Activated CD8-positive, alpha-beta T cell treated with anti-CD3 and anti-CD28 coated beads, Interleukin-2, amount 10 ng/mL, durations not matched to agents 7 days and 5 days (primary cell): ENCODE measurements at regions not wholly inside any gene's neighbourhood (a gene's known extent, or its start where the extent isn't known, plus 50 kb on each side); places are given as distances from the start of the nearest gene placed in this dataset.
"Not testable (repeated sequence)": the region's sequence is repeated elsewhere in the genome, so short reads cannot be mapped to it uniquely, and the experiment has no call there.

Experiments used
- ATAC-seq: fragments of 150-1000 bp; cut with Tn5 transposase; one replicate; pipeline ENCODE4 v1.10.0; 2021; ENCODE audit warnings: moderate library complexity
- CTCF ChIA-PET: fragments of 350-600 bp; sonication (Branson Sonifier 250); formaldehyde crosslinking; loops from one replicate; lab custom pipeline; 2021; ENCODE audit warnings: antibody characterized with exemption; lab: Charles Lee
- POLR2A ChIA-PET: fragments of 350-600 bp; sonication (Branson Sonifier 250); formaldehyde crosslinking; loops from one replicate; lab custom pipeline; 2021; ENCODE audit warnings: antibody characterized with exemption; lab: Charles Lee
- DNase-seq: peaks from one replicate; pipeline ENCODE4 v3.0.0-alpha.2; 2020
- H3K27ac Mint-ChIP-seq: one replicate; pipeline ENCODE4 v1.8.0; 2021; ENCODE audit warnings: mild to moderate bottlenecking, mixed read lengths
- H3K27me3 Mint-ChIP-seq: one replicate; pipeline ENCODE4 v1.8.0; 2021; ENCODE audit warnings: low read depth, mixed read lengths
- H3K36me3 Mint-ChIP-seq: one replicate; pipeline ENCODE4 v1.8.0; 2021; ENCODE audit warnings: low read depth, mixed read lengths
- H3K4me1 Mint-ChIP-seq: one replicate; pipeline ENCODE4 v1.8.0; 2021; ENCODE audit warnings: low read depth, mixed read lengths
- H3K4me3 Mint-ChIP-seq: one replicate; pipeline ENCODE4 v1.8.0; 2021; ENCODE audit warnings: mild to moderate bottlenecking, mixed read lengths
- H3K9me3 Mint-ChIP-seq: one replicate; pipeline ENCODE4 v1.8.0; 2022; ENCODE audit warnings: mixed read lengths; ENCODE audit not compliant: insufficient read depth

DNA sequence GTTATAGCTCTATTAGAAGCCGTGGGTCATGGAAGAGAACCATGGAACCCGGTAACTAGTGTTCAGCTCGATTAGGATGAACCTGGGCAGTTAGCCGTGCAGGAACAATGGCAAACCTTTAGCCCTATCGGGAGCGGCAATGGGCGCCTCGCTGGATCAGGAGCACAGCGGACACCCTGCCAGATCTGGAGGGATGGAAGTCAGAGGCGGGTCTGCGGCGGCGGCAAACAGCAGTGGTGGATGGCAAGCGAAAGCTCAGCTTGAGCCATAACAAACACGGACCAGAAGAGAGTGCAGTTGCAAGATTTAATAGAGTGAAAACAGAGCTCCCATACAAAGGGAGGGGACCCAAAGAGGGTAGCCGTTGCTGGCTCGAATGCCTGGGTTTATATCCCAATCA is 160.2 kb upstream of the RGS6 start:
- H3K4me3 Mint-ChIP-seq, H3K27ac Mint-ChIP-seq, DNase-seq, H3K4me1 Mint-ChIP-seq, ATAC-seq: not testable (repeated sequence)
- H3K27me3 Mint-ChIP-seq = peaks cover 21% of the 10 kb centered on the region
- H3K36me3 Mint-ChIP-seq = peaks cover 11% of the 10 kb centered on the region
- CTCF ChIA-PET = interaction anchor here (2.2 kb wide), 1 partner anchor 83 kb away, joined by 9 read pairs; no protein-coding TSS in a partner anchor
- H3K9me3 Mint-ChIP-seq = peaks cover 24% of the 10 kb centered on the region
- POLR2A ChIA-PET = interaction anchor here (0.6 kb wide), 1 partner anchor 736 kb away, joined by 3 read pairs; no protein-coding TSS in a partner anchor

DNA sequence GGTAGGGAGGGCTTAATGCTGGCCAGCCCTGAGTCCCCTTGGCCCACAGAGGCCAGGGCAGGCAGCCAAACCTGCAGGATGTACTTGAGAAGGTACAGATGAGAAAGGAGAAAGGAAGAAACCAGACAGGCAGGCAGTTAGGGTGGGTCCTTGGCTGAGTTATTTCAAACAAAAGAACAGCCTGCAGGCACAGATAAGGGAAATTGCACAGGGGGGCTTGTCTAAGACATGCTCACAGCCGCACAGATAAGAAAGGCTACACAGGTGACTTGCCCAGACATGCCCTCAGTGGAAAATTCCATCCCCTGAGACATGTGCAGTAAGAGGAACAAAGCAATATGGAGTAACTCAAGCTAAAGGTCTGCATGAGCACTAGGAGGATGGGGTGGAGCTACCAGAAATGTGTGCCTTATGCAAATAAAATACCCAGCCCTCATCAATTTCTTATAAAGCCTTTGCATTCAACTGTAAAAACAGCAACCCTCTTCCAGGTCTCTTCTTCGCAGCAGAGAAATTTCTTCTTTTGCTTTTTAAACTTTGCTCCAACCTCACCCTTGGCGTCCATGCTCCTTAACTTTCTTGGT is 158.2 kb upstream of the RGS6 start:
- DNase-seq (no peak), ATAC-seq (no peak)
- ChIA-PET POLR2A (no interaction called here), CTCF (interaction anchor here (2.2 kb wide), 1 partner anchor 81 kb away, joined by 9 read pairs; no protein-coding TSS in a partner anchor)
- Mint-ChIP-seq H3K27ac (peak overlapping the region; percentile 8), H3K4me1 (peaks cover 12% of the 10 kb centered on the region), H3K27me3 (peaks cover 15% of the 10 kb centered on the region), H3K4me3 (no peak overlapping the region), H3K9me3 (peaks cover 24% of the 10 kb centered on the region), H3K36me3 (peaks cover 11% of the 10 kb centered on the region)

DNA sequence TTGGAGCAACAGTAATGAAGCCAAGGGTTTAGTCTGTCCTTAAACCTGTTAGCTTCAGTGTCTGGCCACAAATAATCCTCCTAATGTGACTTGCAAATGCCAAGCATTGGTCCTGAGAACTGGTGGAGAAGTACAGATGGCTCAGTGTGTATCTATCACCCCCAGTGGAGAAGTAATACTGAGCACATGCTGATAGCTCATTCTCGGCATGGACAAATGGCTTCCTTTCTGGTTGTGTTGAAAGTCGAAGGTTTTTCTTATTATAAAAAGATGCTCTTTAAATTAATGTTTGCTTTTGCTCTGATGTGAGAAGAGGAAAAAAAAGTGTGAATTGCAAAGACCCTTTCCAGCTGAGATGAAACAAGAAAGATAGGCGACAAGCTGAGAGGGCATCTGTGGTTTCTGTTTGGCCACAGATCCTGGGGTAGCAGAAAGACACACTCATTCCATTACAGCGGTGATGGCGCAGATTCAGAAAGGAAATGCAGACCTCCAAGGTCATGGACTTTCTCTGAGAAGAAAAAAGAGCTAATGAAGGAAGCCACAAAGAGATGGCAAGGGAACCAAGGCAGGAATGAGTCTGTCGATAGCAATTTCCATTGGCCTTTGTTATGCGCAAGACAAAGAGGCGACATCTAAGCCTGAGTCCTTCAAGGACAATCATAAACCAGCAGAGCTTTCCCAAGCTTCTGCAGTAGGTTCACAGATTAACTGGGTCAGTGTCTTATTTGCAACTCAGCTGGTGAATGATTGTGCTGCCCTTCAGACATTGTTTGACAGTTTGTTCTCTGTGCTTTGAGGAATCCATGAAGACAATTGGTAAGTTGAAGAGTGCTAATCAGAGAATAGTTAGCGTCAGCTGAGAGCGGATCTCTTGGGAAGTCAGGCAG is 155.5 kb upstream of the RGS6 start:
- H3K27ac Mint-ChIP-seq = no peak overlapping the region
- H3K4me1 Mint-ChIP-seq = peaks cover 12% of the 10 kb centered on the region
- peaks cover 12% of the 10 kb centered on the region for H3K27me3 Mint-ChIP-seq
- peaks cover 24% of the 10 kb centered on the region for H3K9me3 Mint-ChIP-seq
- no peak overlapping the region for H3K4me3 Mint-ChIP-seq
- peak; percentile 44 for ATAC-seq
- ChIA-PET POLR2A (interaction anchor here (0.5 to 0.8 kb wide), 2 partner anchors 455 to 1714 kb away, joined by 3 read pairs; no protein-coding TSS in a partner anchor), CTCF (interaction anchor here (0.9 to 3.0 kb wide), 6 partner anchors 9 to 635 kb away, joined by 3 to 12 read pairs (median 4); no protein-coding TSS in a partner anchor)
- H3K36me3 Mint-ChIP-seq = peaks cover 11% of the 10 kb centered on the region
- peak; percentile 29 for DNase-seq

DNA sequence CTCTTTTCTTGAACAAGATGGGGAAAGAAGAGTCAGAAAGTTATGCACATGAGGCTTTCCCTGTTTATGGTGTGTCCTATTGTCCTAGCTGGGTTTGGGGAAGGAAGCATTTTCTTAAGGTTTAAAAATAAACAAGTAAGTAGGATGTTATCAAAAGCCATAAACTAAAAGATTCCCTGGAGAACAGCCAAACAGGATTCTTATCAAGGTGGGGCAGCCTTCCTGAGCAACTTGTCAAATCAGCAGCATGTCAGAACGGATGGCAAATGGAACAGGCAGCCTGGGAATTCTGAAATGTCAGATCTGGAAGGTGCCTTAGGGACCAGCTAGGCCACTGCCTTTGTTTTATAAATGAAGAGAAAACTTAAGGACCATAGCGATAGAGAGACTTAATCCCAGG is 152.2 kb upstream of the RGS6 start:
- H3K36me3 Mint-ChIP-seq = peaks cover 5% of the 10 kb centered on the region
- no peak for ATAC-seq
- H3K4me1 Mint-ChIP-seq = peaks cover 12% of the 10 kb centered on the region
- H3K4me3 Mint-ChIP-seq = no peak overlapping the region
- H3K9me3 Mint-ChIP-seq = peaks cover 6% of the 10 kb centered on the region
- POLR2A ChIA-PET = interaction anchor here (0.6 kb wide), 1 partner anchor 562 kb away, joined by 3 read pairs; no protein-coding TSS in a partner anchor
- no peak for DNase-seq
- H3K27ac Mint-ChIP-seq = no peak overlapping the region
- peaks cover 12% of the 10 kb centered on the region for H3K27me3 Mint-ChIP-seq
- CTCF ChIA-PET = interaction anchor here (2.1 kb wide), 1 partner anchor 27 kb away, joined by 6 read pairs; no protein-coding TSS in a partner anchor

DNA sequence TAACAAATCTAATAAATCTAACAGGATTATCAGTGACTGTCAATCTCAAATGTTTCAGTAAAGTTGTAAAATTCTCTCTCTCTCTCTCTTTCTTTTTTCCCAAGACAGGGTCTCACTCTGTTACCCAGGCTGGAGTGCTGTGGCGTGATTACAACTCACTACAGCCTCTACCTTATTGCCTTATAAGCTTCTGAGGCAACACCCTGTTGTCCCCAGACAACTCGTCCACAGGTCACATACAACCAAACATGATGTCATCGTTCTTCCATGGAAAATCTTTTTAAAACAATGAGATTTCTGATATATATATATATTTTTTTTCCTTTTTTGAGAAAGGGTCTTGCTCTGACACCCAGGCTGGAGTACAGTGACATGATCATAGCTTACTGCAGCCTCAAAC is 151.4 kb upstream of the RGS6 start:
- POLR2A ChIA-PET = no interaction called here
- CTCF ChIA-PET = interaction anchor here (2.1 kb wide), 1 partner anchor 28 kb away, joined by 6 read pairs; no protein-coding TSS in a partner anchor
- H3K27ac Mint-ChIP-seq = no peak overlapping the region

DNA sequence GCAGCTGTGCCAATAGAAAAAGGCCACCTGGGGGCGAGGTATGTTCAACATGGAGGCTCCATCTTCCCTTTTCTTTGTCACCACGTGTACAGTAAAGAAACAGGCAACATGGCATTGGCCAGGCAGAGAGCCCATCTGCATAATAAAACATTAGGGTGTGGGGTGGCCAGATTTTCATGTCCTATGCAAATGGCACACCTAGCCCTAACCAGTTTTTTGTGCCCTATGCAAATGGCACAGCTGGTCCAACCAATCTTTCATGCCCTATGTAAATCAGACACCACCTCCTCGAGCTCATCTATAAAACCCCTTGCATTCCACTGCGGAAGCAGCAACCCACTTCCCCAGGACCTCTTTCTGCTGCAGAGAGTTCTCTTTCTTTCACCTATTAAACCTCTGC is 149.1 kb upstream of the RGS6 start:
- ChIA-PET POLR2A (no interaction called here), CTCF (no interaction called here)
- no peaks in the 10 kb centered on the region for H3K9me3 Mint-ChIP-seq
- no peaks in the 10 kb centered on the region for H3K4me1 Mint-ChIP-seq
- no peak for DNase-seq
- peaks cover 12% of the 10 kb centered on the region for H3K27me3 Mint-ChIP-seq
- no peak for ATAC-seq
- H3K36me3 Mint-ChIP-seq = no peaks in the 10 kb centered on the region
- H3K4me3 Mint-ChIP-seq = no peak overlapping the region
- no peak overlapping the region for H3K27ac Mint-ChIP-seq

More for the DNA sequence above, 151.4 kb upstream of the RGS6 start:
- no peak overlapping the region for H3K4me3 Mint-ChIP-seq
- H3K4me1 Mint-ChIP-seq = peaks cover 12% of the 10 kb centered on the region
- DNase-seq (no peak), ATAC-seq (no peak)
- H3K36me3 Mint-ChIP-seq = no peaks in the 10 kb centered on the region
- H3K9me3 Mint-ChIP-seq = no peaks in the 10 kb centered on the region
- peaks cover 9% of the 10 kb centered on the region for H3K27me3 Mint-ChIP-seq

DNA sequence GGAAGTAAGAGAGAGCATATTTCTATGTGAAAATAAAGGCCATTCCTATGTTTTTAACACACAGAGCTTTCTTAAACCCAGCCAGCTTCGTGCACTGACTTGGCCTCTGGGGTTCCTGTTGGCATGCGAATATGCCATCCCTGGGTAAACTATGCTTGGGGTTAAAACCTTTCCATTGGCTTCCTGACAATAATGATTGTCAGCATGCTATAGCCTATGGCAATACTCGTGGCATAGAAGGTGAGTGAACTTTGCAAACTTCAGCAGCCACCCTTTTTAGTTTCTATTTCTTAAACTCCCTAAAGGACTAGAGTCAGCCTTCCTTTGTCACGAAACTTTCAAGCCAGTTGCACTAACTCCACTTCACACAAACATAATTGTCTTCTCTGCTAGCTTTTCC is 148.4 kb upstream of the RGS6 start:
- Mint-ChIP-seq H3K9me3 (no peaks in the 10 kb centered on the region), H3K27ac (no peak overlapping the region), H3K4me1 (no peaks in the 10 kb centered on the region), H3K36me3 (no peaks in the 10 kb centered on the region), H3K27me3 (peaks cover 15% of the 10 kb centered on the region), H3K4me3 (no peak overlapping the region)
- CTCF ChIA-PET = interaction anchor here (1.1 kb wide), 1 partner anchor 72 kb away, joined by 4 read pairs; no protein-coding TSS in a partner anchor
- POLR2A ChIA-PET = no interaction called here
- no peak for DNase-seq
- no peak for ATAC-seq

DNA sequence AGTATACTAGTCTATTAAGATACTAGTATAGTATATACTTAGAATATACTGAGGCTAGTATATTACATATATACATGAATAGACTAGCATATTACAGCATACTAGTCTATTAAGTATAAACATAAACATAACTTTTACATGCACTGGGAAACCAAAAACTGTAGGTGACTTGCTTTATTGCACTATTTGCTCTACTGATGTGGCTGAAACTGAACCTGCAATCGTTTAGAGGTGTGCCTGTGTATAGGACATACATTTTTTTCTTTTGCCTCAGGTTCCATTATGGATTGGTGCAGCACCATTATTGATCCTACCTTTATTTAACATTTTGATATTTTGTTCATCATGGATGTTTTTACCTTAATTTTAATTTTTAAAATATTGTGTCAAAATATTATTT is 143.2 kb upstream of the RGS6 start:
- H3K36me3 Mint-ChIP-seq = no peaks in the 10 kb centered on the region
- ChIA-PET CTCF (no interaction called here), POLR2A (no interaction called here)
- H3K4me1 Mint-ChIP-seq = no peaks in the 10 kb centered on the region
- DNase-seq = no peak
- peaks cover 17% of the 10 kb centered on the region for H3K27me3 Mint-ChIP-seq
- H3K9me3 Mint-ChIP-seq = no peaks in the 10 kb centered on the region
- ATAC-seq = no peak
- no peak overlapping the region for H3K4me3 Mint-ChIP-seq
- H3K27ac Mint-ChIP-seq = no peak overlapping the region

DNA sequence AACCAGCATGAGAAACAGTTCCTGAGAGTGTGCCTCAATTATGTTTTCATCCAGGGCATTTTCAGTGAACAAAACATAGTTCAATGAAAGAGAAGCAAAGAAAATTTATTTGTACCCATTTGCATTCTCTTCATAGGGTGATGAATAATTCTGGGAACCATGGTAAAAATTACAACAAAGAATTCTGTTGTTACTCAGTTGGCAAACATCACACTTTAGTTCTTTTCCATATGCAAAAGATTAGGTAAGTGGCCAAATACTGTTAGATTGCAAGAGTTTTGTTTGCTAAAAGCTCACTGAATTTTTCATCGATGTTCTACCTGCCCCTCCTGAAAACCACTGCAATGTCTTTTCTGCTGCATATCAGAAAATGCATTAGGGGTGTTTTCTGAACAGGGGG is 132.4 kb upstream of the RGS6 start:
- Mint-ChIP-seq H3K4me1 (no peaks in the 10 kb centered on the region), H3K9me3 (no peaks in the 10 kb centered on the region), H3K4me3 (no peak overlapping the region), H3K27me3 (peaks cover 20% of the 10 kb centered on the region), H3K27ac (no peak overlapping the region), H3K36me3 (no peaks in the 10 kb centered on the region)
- CTCF ChIA-PET = no interaction called here
- DNase-seq = no peak
- POLR2A ChIA-PET = no interaction called here
- no peak for ATAC-seq

DNA sequence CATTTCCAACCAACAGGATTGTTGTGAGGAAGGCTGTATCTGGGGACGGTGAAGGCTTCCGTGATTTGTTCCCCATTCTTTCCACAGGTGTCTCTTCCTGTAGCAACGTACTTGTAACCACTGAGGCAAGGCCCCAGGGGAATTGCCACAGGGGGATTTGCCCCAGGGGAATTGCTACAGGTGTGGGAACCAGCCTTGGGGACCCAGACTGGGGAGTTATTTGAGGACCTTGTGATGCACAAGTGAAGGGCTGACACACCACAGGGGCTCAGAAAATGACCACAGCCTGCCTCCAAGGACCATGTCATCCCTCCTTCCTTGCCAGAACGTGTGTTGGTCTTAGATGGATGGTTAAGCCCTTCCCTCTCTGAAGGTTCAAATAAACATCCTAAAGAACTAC is 131.4 kb upstream of the RGS6 start:
- Mint-ChIP-seq H3K27me3 (peaks cover 17% of the 10 kb centered on the region), H3K4me3 (no peak overlapping the region), H3K27ac (no peak overlapping the region), H3K9me3 (no peaks in the 10 kb centered on the region), H3K4me1 (no peaks in the 10 kb centered on the region), H3K36me3 (no peaks in the 10 kb centered on the region)
- ATAC-seq (no peak), DNase-seq (no peak)
- ChIA-PET CTCF (no interaction called here), POLR2A (no interaction called here)

DNA sequence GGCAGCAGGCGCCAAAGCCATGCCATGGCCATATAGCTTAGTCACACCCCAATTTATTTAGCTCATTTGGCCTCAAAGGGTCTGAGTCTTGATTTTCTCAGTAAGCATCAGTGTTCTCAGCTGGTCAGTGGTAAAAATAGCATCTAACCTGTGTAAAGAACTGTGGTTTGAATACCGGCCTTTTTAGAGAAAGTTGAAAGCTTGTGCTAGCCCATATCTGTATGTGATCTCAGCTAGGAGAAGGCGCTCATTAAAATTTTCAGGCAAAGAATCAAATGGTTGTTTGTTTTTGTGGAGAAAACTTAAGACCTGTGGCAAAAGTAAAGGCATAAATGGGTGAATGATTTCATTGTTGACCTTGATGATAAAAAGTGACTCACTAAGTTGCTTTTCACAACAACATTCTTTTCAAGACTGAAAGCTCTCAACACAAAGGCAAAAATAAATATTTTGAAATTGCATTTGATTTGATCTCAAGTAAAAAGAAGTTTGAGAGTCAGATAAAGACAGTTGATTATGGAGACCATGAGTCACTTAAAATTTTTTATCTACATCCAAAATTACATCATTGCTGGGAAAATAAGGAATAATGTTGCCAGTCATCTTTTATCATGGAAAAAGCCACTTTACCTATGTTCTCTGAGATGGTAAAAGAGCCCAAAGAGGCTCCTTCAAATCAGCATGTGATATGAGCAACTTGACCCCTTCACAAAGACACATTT is 128.5 kb upstream of the RGS6 start:
- DNase-seq (no peak), ATAC-seq (no peak)
- Mint-ChIP-seq H3K4me3 (no peak overlapping the region), H3K9me3 (no peaks in the 10 kb centered on the region), H3K27me3 (peaks cover 20% of the 10 kb centered on the region), H3K4me1 (no peaks in the 10 kb centered on the region), H3K36me3 (no peaks in the 10 kb centered on the region), H3K27ac (no peak overlapping the region)
- ChIA-PET CTCF (interaction anchor here (1.5 kb wide), 1 partner anchor 52 kb away, joined by 3 read pairs; no protein-coding TSS in a partner anchor), POLR2A (no interaction called here)
